Activated naive CD8-positive, alpha-beta T cell (primary cell): ENCODE measurements at regions not wholly inside any gene's neighbourhood (a gene's known extent, or its start where the extent isn't known, plus 50 kb on each side); places are given as distances from the start of the nearest gene placed in this dataset.
"Not testable (repeated sequence)": the region's sequence is repeated elsewhere in the genome, so short reads cannot be mapped to it uniquely, and the experiment has no call there.

ENCODE experiments used
- H3K27ac Mint-ChIP-seq: one replicate; pipeline ENCODE4 v1.8.0; 2021; ENCODE audit warnings: mixed read lengths
- H3K27me3 Mint-ChIP-seq: one replicate; pipeline ENCODE4 v1.8.0; 2021; ENCODE audit warnings: mixed read lengths
- H3K36me3 Mint-ChIP-seq: one replicate; pipeline ENCODE4 v1.8.0; 2021; ENCODE audit warnings: mixed read lengths
- H3K4me1 Mint-ChIP-seq: one replicate; pipeline ENCODE4 v1.8.0; 2021; ENCODE audit warnings: low read depth, mixed read lengths
- H3K4me3 Mint-ChIP-seq: one replicate; pipeline ENCODE4 v1.8.0; 2021; ENCODE audit warnings: mild to moderate bottlenecking, mixed read lengths
- H3K9me3 Mint-ChIP-seq: one replicate; pipeline ENCODE4 v1.8.0; 2021; ENCODE audit warnings: low read depth, mixed read lengths

DNA sequence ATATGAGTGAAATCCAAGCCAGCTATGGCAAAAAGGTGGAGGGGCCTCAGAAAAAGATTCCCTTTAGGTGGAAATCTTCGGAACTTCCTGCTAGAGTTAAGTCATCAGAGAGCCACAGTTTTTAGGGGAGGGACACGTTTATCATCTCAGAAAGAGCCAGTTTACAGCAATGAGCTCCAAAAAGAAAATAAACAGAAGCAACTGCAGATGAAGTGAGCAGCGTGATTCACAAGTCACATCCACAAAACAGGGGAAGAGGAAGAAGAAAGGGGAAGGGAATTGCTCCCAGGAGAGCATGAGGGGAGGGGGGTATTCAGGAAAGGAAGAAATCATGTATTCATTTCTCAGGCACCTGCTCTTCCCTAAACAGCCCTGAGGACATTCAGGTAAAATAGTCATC, 156.2 kb upstream of the FOXK1 start:
- no peaks in the 10 kb centered on the region for H3K36me3 Mint-ChIP-seq

GRCh38 chr7:4527988-4528636, 154.0 kb upstream of the FOXK1 start:
- peaks cover 8% of the 10 kb centered on the region for H3K27me3 Mint-ChIP-seq
- no peaks in the 10 kb centered on the region for H3K9me3 Mint-ChIP-seq
- H3K36me3 Mint-ChIP-seq, result no peaks in the 10 kb centered on the region
- no peaks in the 10 kb centered on the region for H3K4me1 Mint-ChIP-seq
- H3K27ac Mint-ChIP-seq, result no peak overlapping the region
- no peak overlapping the region for H3K4me3 Mint-ChIP-seq

More for the DNA sequence above, 156.2 kb upstream of the FOXK1 start:
- H3K27ac Mint-ChIP-seq, result no peak overlapping the region
- no peak overlapping the region for H3K4me3 Mint-ChIP-seq
- no peaks in the 10 kb centered on the region for H3K9me3 Mint-ChIP-seq
- H3K27me3 Mint-ChIP-seq, result peaks cover 12% of the 10 kb centered on the region
- no peaks in the 10 kb centered on the region for H3K4me1 Mint-ChIP-seq

- Mint-ChIP-seq H3K36me3 (no peaks in the 10 kb centered on the region), H3K27ac (no peak overlapping the region), H3K9me3 (no peaks in the 10 kb centered on the region), H3K4me1 (no peaks in the 10 kb centered on the region), H3K4me3 (no peak overlapping the region), H3K27me3 (peaks cover 12% of the 10 kb centered on the region)
These were observed 150.9 kb upstream of the FOXK1 start for GRCh38 chr7:4531236-4531635.

GRCh38 chr7:4533339-4533738, 148.8 kb upstream of the FOXK1 start:
- not testable (repeated sequence) for H3K27me3 Mint-ChIP-seq, H3K36me3 Mint-ChIP-seq, H3K9me3 Mint-ChIP-seq, H3K4me3 Mint-ChIP-seq, H3K4me1 Mint-ChIP-seq, H3K27ac Mint-ChIP-seq

GRCh38 chr7:4549681-4550080, 132.4 kb upstream of the FOXK1 start:
- Mint-ChIP-seq H3K4me1 (no peaks in the 10 kb centered on the region), H3K4me3 (no peak overlapping the region), H3K27me3 (peaks cover 11% of the 10 kb centered on the region), H3K9me3 (peaks cover 13% of the 10 kb centered on the region), H3K36me3 (peaks cover 4% of the 10 kb centered on the region), H3K27ac (no peak overlapping the region)

DNA sequence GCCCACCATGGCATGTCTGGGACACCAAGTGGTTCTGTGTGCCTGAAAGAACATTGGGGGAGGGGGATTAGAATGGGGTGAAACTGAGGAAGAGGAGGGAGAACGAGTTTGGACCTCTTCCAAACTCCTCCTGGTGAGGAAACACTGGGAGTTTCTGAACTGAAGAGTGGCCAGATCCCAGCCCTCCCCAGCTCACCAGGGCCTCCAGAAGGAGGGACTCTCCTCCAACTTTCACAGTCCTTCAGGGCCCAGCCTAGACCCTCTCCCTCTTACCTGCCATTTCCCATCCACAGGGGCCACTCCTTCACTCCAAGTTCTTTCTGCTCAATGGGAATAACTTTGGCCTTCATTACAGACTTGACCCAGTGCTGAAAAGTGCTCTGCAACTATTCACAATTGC, 132.0 kb upstream of the FOXK1 start:
- Mint-ChIP-seq H3K36me3 (peaks cover 4% of the 10 kb centered on the region), H3K27ac (no peak overlapping the region), H3K27me3 (peaks cover 11% of the 10 kb centered on the region), H3K4me3 (no peak overlapping the region), H3K9me3 (peaks cover 13% of the 10 kb centered on the region), H3K4me1 (no peaks in the 10 kb centered on the region)

DNA sequence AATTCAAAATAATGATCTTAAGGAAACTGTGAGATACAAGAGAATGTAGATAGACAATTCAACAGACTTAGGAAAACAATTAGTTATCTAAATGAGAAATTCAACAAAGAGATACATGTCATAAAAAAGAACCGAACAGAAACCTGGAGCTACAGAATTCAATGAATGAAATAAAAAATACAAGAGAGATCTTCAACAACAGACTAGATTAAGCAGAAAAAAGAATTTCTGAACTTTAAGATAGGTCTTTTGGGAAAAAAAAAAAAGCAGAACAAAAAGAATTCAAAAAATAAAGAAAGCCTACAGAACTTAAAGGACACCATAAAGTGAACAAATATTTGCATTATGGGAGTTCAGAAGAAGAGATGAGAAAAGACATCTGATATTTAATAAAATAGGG, 129.1 kb upstream of the FOXK1 start:
- H3K9me3 Mint-ChIP-seq, result peaks cover 23% of the 10 kb centered on the region
- H3K4me1 Mint-ChIP-seq, result no peaks in the 10 kb centered on the region
- no peak overlapping the region for H3K27ac Mint-ChIP-seq
- H3K4me3 Mint-ChIP-seq, result no peak overlapping the region
- H3K36me3 Mint-ChIP-seq, result peaks cover 4% of the 10 kb centered on the region
- H3K27me3 Mint-ChIP-seq, result peaks cover 14% of the 10 kb centered on the region

GRCh38 chr7:4556868-4557793, 125.0 kb upstream of the FOXK1 start:
- H3K4me1 Mint-ChIP-seq, result no peaks in the 10 kb centered on the region
- H3K9me3 Mint-ChIP-seq, result peaks cover 23% of the 10 kb centered on the region
- H3K27ac Mint-ChIP-seq, result no peak overlapping the region
- H3K4me3 Mint-ChIP-seq, result no peak overlapping the region
- peaks cover 4% of the 10 kb centered on the region for H3K36me3 Mint-ChIP-seq
- peaks cover 16% of the 10 kb centered on the region for H3K27me3 Mint-ChIP-seq

- Mint-ChIP-seq H3K4me3 (no peak overlapping the region), H3K36me3 (no peaks in the 10 kb centered on the region)
These were observed 120.3 kb upstream of the FOXK1 start for GRCh38 chr7:4561795-4562194.

GRCh38 chr7:4566714-4567113, 115.4 kb upstream of the FOXK1 start:
- H3K27ac Mint-ChIP-seq, result no peak overlapping the region
- H3K36me3 Mint-ChIP-seq, result no peaks in the 10 kb centered on the region

More at GRCh38 chr7:4561795-4562194, 120.3 kb upstream of the FOXK1 start:
- Mint-ChIP-seq H3K27ac (no peak overlapping the region), H3K9me3 (peaks cover 3% of the 10 kb centered on the region), H3K27me3 (peaks cover 18% of the 10 kb centered on the region), H3K4me1 (no peaks in the 10 kb centered on the region)

DNA sequence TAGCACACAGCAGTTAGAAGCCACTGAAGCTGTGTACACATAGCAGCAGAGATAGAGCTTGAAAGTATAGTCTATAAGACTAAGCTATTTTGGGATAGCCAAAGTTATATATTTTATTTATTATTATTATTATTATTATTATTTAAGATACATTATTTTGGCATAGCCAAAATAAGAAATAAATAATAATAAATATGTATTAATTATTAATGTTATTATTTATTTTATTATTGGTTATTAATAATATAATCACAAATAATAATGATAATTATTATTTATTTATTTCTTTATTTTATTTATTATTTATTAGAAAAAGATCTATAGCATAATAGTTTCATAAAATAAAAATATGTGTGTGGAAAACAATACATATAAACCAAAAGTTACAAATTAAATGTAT, 107.2 kb upstream of the FOXK1 start:
- Mint-ChIP-seq H3K36me3 (no peaks in the 10 kb centered on the region), H3K4me1 (no peaks in the 10 kb centered on the region), H3K4me3 (no peak overlapping the region), H3K27me3 (peaks cover 2% of the 10 kb centered on the region), H3K9me3 (peaks cover 5% of the 10 kb centered on the region), H3K27ac (no peak overlapping the region)

More at GRCh38 chr7:4566714-4567113, 115.4 kb upstream of the FOXK1 start:
- Mint-ChIP-seq H3K27me3 (peaks cover 7% of the 10 kb centered on the region), H3K4me1 (no peaks in the 10 kb centered on the region), H3K4me3 (no peak overlapping the region), H3K9me3 (no peaks in the 10 kb centered on the region)

DNA sequence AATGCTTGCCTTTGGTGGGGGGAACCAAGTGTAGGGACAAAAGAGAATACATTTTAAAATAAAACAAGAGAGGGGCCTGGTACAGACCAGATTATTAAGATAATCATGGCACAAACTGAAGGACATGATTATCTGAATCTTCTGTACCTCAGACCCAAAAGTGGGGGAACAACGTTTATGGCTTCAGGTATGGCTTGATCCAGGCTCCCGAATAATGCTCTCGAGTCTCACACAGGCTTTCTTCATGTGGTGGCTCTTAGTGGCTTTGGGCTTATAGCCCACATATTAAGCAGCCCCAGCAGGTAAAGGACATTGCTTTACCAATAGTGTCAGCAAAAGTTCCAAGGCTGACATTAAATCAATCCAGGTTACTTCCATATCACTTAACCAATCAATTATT, 106.8 kb upstream of the FOXK1 start:
- Mint-ChIP-seq H3K27me3 (peaks cover 2% of the 10 kb centered on the region), H3K4me3 (no peak overlapping the region), H3K9me3 (peaks cover 5% of the 10 kb centered on the region), H3K4me1 (no peaks in the 10 kb centered on the region), H3K27ac (no peak overlapping the region), H3K36me3 (no peaks in the 10 kb centered on the region)

GRCh38 chr7:4602905-4603842, 78.9 kb upstream of the FOXK1 start:
- H3K9me3 Mint-ChIP-seq, result no peaks in the 10 kb centered on the region
- H3K27ac Mint-ChIP-seq, result no peak overlapping the region

GRCh38 chr7:4603843-4604231, 78.3 kb upstream of the FOXK1 start:
- no peaks in the 10 kb centered on the region for H3K9me3 Mint-ChIP-seq

More at GRCh38 chr7:4602905-4603842, 78.9 kb upstream of the FOXK1 start:
- Mint-ChIP-seq H3K4me1 (no peaks in the 10 kb centered on the region), H3K36me3 (no peaks in the 10 kb centered on the region), H3K4me3 (no peak overlapping the region), H3K27me3 (peaks cover 1% of the 10 kb centered on the region)

More at GRCh38 chr7:4603843-4604231, 78.3 kb upstream of the FOXK1 start:
- Mint-ChIP-seq H3K4me1 (no peaks in the 10 kb centered on the region), H3K27ac (no peak overlapping the region), H3K4me3 (no peak overlapping the region), H3K36me3 (no peaks in the 10 kb centered on the region), H3K27me3 (peaks cover 1% of the 10 kb centered on the region)
